HG02678 (cell line): ENCODE measurements at regions not wholly inside any gene's neighbourhood (a gene's known extent, or its start where the extent isn't known, plus 50 kb on each side); places are given as distances from the start of the nearest gene placed in this dataset.
"Not testable (repeated sequence)": the region's sequence is repeated elsewhere in the genome, so short reads cannot be mapped to it uniquely, and the experiment has no call there.

Source experiments
- ATAC-seq: cut with Tn5 transposase; IDR thresholded peaks from one replicate; pipeline ENCODE4 v1.9.1; 2021; ENCODE audit warnings: mild to moderate bottlenecking, moderate library complexity; ENCODE audit not compliant: unreplicated experiment

DNA sequence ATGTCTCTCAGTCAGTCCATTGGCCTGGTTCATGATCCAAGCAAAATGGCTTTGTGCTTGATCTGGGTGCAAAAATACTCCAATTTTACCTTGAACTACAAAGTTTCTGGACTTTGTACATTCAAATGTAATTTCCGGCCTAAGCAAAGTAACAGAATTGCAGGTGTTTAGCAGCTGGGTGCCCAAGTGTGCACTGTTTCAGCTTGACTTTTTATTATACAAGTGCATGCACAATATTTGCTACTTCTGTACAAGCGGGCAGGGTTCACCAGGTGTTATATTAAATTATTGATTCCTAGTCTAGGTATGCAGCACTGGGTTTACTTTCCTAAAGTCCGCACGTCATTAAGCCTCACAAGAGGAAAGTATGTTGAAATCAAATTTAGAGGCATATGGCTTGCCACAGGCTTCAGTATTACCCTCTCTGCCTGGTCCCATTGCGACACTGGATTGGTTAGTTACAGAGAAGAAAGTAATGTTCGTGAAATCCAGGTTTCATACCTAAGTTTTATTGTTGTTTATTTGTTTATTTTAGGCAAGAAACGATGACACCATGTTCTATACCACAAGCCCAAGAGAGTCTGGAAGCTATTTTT is 376.9 kb upstream of the CTSO start:
- no peak for ATAC-seq

DNA sequence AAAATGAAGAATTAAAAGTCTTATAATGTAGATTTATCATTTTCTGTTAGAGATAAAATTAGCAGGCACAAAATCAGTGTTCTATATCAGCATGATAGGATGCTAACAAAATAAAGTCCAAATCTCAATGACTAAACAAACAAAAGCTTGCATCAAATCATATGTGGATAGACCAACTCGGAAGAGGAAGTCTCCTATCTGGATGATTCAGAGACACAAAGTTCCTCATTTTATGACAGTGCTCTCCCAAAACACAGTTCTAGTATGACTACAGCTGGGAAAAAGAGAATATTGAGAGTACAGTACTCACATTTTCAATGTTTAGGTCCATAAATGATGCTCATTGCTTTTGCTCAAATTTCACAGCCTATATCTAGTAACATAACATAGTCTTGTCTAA is 376.1 kb upstream of the CTSO start:
- no peak for ATAC-seq

DNA sequence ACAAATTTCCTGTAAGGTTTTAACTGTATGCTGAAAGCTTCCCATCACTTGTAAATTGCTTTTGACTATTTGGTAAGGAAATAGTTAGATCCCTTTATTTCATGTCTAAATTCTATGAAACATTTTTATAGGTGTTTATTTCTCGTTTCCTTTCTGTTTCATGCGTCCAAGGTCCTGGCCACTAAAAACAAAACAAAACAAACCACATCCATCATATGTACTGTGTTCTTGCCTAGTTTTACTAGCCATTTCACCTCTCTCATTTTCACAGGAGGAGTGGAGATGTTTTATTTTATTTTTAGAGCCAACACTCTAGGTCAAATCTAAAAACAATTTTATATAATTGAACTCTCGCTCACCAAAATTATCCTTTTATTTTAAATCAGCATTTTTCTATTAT is 375.2 kb upstream of the CTSO start:
- ATAC-seq, result no peak

DNA sequence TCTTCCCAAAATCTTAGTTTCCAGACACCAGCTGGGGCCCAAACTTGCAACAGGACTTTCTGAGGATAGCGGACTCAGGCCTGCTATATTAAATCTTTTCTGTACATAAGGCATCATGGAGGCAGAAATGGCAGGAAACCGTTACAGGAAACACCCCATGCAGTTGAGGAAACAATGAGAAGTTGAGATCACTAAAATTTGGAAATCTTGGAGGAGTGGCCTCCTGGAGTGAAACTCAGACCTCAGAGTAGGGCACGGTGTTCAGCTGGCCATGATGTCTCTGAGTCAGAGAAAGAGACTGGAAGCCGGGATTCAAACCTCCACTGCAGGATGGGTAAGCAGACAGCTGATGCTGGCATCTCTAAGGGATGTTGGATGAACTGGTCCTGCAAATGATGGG is 372.6 kb upstream of the CTSO start:
- no peak for ATAC-seq

DNA sequence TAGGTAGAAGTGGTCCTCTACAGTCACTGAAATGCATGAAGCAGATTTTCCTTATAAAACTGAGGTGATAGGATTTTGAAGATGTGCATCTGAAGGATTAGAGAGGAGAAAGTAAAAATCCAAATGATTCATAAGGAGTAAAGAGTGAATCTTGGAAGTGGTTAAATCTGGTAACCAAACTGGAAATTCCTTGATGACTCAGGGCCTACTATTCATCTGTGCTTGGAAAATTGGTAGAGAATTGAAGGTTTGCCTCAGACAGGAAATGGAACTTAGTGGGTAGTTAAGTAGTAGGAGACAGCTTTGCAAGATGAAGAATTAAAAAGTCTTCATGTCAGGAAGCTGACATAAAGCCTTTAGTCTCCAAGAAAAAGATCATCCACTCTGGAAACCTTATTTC is 368.9 kb upstream of the CTSO start:
- no peak for ATAC-seq

DNA sequence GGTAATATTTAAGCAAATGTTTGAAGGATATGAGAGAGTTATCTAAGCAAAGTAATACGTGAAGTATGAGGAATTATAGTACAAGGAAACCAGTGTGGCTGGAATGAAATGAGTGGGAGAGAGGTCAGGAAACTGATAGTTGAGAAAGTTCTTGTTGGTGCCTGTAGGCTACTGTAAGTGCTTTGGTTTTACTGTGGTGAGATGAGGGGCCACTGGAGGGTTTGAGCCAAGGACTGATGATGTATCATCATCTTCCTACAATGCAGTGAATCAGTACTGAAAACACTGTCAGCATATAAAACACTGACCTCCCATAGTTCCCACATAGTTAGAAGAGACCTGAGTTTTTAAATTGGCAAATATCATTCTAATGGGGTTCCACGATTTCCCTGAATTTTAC is 367.5 kb upstream of the CTSO start:
- no peak for ATAC-seq

DNA sequence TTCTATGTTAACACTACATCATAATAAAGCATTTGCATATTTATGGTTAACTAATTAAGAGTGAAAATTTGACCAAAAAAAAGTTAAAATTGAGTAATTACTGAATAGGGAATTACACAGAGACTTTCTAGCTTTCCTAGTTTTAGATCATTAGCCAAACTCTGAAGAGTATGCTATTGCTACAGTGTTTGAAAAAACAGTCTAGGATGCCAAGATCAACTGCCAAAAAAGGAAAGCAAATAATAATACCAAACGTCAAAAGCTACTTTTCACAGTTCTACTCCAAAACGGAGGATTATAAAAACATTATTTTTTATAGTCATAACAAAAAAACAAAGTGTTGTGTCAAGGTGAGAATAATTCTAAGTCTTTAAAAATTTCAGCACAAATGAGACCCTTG is 359.8 kb upstream of the CTSO start:
- no peak for ATAC-seq

DNA sequence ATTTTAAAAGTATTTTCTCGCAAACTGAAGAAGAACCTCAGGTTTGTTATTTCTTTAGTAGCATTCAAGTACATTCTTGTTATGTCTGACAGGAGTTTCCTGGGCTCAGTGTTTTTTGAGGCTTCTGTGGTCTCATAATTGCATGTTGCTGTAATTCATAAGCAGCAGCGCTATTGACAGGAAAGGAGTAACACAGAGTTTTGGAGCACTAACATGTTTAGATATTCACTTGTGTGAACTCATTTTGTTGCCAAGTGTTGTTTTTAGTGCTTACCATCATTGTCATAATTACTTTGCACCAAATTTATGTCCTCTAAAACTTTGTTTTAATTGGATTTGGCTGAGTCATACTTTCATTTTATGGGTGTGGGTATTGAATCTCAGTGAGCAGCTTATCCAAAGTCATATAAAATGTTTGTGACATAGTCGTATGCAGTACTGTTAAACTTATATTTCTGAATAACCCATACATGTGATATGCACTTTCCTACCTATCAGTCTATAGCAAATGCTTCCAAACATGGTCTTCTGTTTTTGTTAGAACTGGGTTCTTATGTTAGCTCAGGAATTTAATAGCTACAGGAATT is 358.7 kb upstream of the CTSO start:
- ATAC-seq, result no peak

DNA sequence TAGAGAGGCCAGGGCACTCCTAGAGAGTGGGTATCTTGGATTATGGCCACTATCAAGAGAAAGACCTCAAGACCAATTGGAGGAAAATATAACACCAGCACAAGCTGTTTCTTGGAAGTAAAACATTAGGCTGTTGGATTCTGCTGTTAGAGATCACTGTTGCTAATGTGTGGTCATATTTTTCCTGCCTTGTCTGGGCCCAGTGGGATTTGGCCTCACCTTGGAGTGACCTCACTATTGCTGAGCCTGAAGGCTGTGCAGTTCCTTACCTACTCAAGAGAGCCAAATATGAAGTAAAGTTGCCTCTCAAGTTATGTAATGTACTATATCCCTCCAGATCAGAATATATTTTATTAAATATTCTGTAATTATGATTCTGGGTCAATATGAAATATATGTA is 355.4 kb upstream of the CTSO start:
- ATAC-seq, result no peak

DNA sequence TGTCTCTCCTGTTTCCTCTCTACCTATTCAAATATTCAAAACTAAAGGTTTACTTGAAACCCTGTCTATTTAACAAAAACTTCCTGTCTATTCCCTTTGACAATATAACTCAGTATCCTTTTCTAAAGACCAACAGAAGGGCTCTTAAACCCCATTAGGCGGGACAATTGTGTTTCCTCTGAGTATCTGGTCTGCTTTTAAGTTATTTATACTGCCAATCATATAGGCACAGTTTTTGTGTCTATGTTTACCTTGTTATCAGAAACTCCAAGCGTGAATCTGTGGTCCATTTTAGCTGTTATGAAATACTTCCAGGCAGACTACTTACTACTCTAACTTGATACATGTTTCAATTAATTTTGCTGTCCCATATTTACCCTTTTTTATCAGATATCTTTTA is 350.0 kb upstream of the CTSO start:
- ATAC-seq, result no peak

DNA sequence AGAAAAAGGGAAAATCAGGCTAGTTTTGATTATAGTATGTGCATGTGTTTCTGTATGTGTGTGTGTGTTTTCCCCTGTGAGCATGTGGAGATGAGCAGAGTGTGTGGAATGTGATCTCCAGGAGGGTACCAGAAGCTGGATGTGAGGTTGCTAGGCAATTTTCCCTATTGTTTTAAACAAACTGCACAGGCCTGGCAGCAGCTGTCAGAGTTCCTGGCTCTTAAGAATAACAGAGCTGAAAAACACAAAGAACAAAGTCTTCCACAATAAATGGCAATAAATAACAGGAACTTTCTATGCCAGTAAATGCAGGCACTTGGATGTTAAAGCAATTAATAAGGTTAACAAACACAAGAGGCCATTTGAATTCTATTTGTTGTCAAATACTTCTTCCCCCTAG is 344.6 kb upstream of the CTSO start:
- ATAC-seq, result no peak

DNA sequence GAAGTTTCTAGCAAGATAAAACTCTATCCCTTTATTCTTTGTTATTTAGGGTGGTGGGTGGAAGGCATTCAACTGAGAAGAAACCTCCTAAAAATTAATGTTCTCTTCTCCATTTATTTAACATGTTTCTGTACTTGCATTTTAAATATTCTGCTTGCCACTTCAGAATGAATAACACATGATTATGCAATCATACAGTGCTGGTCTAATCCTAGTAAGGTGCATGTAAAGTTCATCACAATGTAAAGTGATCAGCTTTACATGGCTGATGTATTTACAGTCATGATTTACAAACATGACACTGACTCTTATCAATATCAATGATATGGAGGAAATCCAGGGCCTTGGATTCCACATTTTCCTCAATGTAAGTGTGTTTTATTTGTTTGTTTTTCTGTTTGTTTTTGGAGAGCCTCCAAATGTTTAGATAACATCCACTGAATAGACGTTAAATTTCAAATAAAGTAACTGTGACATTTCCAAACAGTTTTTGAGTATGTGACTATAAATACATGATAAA is 342.1 kb upstream of the CTSO start:
- ATAC-seq, result no peak

DNA sequence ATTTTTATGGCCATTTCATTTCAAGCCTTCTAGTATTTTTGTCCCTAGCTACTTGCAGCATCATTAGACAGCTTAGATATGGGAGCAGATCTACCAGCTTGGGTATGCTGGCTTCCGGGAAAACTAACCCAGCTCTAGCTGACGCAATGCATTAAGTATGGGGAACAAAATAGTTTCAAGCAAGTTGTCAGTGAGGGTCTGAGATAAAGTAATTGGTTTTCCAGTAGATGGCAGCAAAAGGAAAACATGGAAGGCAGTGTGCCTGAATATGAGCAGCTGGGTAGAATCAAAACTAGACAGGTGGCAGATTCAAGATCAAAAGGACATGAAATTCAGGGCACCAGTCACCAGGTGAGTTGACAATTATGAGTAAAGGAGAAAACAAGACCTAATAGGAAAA is 340.9 kb upstream of the CTSO start:
- no peak for ATAC-seq

DNA sequence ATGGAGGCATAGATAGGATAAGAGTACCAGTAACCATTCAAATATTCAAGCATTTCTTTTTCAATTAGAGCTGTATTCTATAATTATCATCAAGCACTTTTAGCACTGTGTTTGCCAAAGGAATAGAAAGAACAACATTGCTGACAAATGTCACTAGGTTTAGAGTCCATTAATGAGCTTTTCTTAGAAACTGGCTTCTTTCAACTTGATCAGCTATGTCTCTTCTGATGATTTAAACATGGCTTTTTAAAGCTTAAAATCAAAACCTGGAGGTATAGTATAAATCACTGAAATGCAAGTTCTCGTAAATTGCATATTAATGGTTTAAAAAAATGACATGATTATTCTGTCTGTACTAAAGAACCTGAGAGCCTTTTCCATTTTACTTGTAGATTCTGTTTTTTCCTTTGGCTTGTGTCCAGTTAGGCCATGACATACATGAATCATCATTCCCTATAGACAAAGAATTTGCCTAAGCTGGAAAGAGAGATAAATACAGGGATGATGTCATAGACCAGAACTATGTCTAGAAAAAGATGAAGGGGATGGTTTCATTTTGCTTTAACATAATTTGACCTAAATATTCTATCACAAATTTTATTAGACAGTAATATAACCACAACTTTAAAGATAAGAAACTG is 340.1 kb upstream of the CTSO start:
- ATAC-seq, result no peak

DNA sequence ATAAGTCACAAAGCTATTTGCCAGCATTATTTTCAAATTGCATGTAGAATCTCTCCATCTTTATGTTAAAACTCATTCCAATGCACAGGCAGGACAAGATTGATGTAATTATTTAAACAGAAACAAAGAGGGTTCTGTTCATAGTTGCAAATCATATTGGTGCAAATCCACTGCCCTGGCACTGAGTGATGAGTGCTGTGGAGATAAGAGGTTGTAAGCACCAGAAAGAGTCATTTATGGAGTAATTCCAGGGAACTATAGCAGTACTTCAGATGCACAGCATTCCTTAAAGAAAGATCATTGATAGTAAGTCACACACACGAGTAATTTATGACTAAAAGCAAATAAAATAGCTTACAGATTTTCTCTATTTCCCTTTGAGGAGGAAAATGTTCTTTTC is 337.7 kb upstream of the CTSO start:
- ATAC-seq, result no peak

DNA sequence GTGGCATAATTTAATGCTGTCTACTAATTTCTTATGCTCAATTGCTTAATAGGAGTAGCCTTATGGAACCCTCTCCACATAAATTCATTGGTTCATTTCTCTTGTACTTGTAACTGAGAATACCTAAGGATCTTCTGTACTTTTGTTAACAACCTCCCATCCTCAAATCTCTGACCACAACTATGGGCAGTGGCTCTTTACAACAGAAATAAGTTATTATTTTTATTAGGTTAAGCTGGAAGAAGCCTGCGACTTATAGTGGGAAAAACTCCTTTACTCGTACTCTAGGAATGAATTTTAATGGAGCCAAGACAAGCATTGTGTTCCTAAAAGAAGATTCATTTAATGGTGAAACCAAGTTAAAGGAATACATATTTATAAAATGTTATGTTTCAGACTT is 337.1 kb upstream of the CTSO start:
- no peak for ATAC-seq

DNA sequence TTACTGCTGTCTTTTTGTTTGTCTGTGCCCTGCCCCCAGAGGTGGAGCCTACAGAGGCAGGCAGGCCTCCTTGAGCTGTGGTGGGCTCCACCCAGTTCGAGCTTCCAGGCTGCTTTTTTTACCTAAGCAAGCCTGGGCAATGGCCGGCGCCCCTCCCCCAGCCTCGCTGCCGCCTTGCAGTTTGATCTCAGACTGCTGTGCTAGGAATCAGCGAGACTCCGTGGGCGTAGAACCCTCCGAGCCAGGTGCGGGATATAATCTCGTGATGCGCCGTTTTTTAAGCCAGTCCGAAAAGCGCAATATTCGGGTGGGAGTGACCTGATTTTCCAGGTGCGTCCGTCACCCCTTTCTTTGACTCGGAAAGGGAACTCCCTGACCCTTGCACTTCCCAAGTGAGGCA is 336.4 kb upstream of the CTSO start:
- not testable (repeated sequence) for ATAC-seq

DNA sequence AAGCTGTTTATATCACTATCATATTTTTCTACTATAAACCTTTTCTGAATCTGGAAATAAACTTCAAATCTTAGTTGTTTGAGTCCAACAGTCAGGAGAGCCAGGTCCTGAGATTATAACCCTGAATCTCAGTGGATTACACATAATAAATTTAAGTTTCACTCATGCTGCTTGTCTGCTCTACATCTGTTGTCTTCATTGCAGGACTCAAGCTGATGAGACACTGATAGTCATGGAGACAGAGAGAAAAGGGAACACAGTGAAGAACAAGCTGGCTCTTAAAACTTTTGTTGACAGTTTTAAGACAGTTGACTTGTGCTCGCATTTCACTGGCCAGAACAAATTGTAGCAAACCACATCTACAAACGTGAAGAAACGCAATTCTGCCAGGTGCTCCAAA is 327.0 kb upstream of the CTSO start:
- ATAC-seq, result no peak

DNA sequence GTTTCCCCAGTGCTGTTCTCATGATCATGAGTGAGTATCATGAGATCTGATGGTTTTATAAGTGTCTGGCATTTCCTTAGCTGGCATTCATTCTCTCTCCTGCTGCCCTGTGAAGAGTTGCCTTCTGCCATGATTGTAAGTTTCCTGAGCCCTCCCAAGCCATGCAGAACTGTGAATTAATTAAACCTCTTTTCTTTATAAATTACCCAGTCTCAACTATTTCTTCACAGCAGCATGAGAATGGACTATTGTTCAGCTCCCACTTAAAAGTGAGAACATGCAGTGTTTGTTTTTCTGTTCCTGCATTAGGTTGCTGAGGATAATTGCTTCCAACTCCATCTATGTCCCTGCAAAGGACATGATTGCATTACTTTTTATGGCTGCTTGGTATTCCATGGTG is 311.7 kb upstream of the CTSO start:
- no peak for ATAC-seq

DNA sequence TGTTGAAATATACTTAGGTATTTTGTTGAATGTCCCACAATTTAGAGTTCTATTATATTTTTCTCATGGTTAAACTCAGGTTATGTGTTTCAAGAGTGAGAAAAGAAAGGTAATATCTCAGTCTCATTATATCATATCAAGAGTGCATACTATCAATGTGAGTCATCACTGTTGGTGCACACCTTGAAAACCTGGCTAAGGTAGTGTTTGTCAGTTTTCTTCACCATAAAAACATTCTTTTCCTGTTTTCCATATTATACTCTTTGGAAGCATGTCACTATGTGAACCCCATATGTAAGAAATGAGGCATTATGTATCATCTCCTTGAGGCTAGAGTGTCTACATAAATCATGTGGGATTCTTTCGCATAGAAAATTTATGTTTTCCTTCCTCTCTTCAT is 307.6 kb upstream of the CTSO start:
- no peak for ATAC-seq

DNA sequence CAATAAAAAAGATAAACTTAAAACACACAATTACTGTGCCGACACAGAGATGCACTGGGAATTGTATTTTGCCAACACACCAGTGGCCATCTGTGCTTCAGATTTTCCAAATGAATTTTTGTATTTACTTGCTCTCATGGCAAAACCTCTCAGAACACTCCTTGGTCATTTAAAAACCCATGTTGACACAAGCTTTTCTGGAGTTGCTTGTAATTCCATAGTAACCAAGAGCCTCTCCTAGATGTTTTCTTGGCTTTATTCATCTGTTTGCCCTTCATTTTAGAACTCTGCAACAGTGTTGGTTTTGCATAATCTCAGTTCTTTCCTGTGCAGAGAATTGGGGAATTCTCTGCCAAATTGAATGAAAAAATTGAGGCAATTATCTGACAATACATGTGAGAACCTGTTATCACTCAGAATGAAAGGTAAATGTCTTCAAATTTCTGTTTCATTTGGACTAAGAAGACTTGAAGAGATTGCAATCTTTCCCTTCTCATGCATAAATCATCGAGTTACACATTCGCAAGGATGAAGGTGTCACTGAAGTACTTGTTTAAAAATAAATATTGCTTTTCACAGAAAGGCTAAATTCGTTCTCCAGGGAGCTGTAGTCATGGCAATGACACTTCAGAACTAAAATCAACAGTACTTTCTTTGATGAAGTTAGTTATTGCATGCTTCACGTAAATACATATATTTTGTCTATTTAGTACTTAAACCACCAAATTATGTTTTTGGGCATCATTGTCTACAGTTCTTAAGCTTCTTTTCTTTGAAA is 301.8 kb upstream of the CTSO start:
- no peak for ATAC-seq

DNA sequence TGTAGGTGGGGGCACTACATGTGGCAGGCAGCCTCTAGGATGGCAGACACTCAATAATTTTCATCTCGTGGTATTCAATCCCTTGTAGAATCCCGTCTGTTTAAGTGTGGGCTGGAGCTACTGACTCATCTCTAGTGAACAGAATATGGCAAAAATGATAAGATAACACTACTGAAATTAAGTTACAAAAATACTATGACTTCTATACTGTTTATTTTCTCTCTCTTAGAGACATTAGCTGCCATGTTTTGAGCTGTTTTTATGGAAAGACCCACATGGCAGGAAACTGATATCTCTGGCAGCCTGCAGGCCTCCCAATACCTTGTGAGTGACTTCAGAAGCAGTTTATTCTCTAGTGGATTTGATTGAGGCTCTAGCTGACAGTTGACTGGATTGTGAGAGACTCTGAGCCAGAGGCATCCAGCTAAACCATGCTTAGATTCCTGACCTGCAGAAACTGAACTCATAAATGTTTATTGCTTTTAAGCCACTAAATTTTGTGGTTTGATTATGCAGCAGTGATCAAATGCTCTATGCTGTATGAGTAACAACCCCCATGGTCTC is 298.8 kb upstream of the CTSO start:
- ATAC-seq, result no peak
